ENCODE measurements at regions not wholly inside any gene's neighbourhood (a gene's known extent, or its start where the extent isn't known, plus 50 kb on each side); places are given as distances from the start of the nearest gene placed in this dataset.

- FAIRE-seq (no peak), DNase-seq (ENCODE audit: insufficient read length, low spot score) (no peak)
- no peak for TF ChIP-seq PAX5 (IDR thresholded peaks at IDR 0.05; ENCODE audit: insufficient read depth, low read length, severe bottlenecking)
- TF ChIP-seq SPI1 (IDR thresholded peaks at IDR 0.05; ENCODE audit: low read depth, low read length) = no peak
- no peak for TF ChIP-seq TAF1 (IDR thresholded peaks at IDR 0.05; ENCODE audit: low read depth, low read length)
- no peak for TF ChIP-seq POU2F2 (IDR thresholded peaks at IDR 0.05; ENCODE audit: low read depth, low read length)
- TF ChIP-seq POLR2AphosphoS5 (IDR thresholded peaks at IDR 0.05; ENCODE audit: low read depth, low read length) = no peak
- no peak for TF ChIP-seq POLR2A (IDR thresholded peaks at IDR 0.05; ENCODE audit: low read depth, low read length)
Measured at GRCh38 chr13:57063007-57063406, 77.7 kb upstream of the PRR20A start.

GRCh38 chr13:57073983-57074382, 66.7 kb upstream of the PRR20A start:
- FAIRE-seq (no peak), DNase-seq (ENCODE audit: insufficient read length, low spot score) (no peak)
- TF ChIP-seq SPI1 (IDR thresholded peaks at IDR 0.05; ENCODE audit: low read depth, low read length) (no peak), TAF1 (IDR thresholded peaks at IDR 0.05; ENCODE audit: low read depth, low read length) (no peak), PAX5 (IDR thresholded peaks at IDR 0.05; ENCODE audit: insufficient read depth, low read length, severe bottlenecking) (no peak), POLR2AphosphoS5 (IDR thresholded peaks at IDR 0.05; ENCODE audit: low read depth, low read length) (no peak), POU2F2 (IDR thresholded peaks at IDR 0.05; ENCODE audit: low read depth, low read length) (no peak), POLR2A (IDR thresholded peaks at IDR 0.05; ENCODE audit: low read depth, low read length) (no peak)

GRCh38 chr13:57075588-57075987, 65.1 kb upstream of the PRR20A start:
- no peak for TF ChIP-seq SPI1 (IDR thresholded peaks at IDR 0.05; ENCODE audit: low read depth, low read length)
- no peak for TF ChIP-seq POLR2A (IDR thresholded peaks at IDR 0.05; ENCODE audit: low read depth, low read length)
- no peak for FAIRE-seq
- no peak for DNase-seq (ENCODE audit: insufficient read length, low spot score)

- FAIRE-seq = no peak
- DNase-seq (ENCODE audit: insufficient read length, low spot score) = no peak
- no peak for TF ChIP-seq PAX5 (IDR thresholded peaks at IDR 0.05; ENCODE audit: insufficient read depth, low read length, severe bottlenecking)
- no peak for TF ChIP-seq POLR2A (IDR thresholded peaks at IDR 0.05; ENCODE audit: low read depth, low read length)
- TF ChIP-seq TAF1 (IDR thresholded peaks at IDR 0.05; ENCODE audit: low read depth, low read length) = no peak
- TF ChIP-seq SPI1 (IDR thresholded peaks at IDR 0.05; ENCODE audit: low read depth, low read length) = no peak
- no peak for TF ChIP-seq POLR2AphosphoS5 (IDR thresholded peaks at IDR 0.05; ENCODE audit: low read depth, low read length)
- TF ChIP-seq POU2F2 (IDR thresholded peaks at IDR 0.05; ENCODE audit: low read depth, low read length) = no peak
Measured at GRCh38 chr13:57087006-57087405, 53.7 kb upstream of the PRR20A start.
